ENCODE measurements at regions not wholly inside any gene's neighbourhood (a gene's known extent, or its start where the extent isn't known, plus 50 kb on each side); places are given as distances from the start of the nearest gene placed in this dataset.

- Histone ChIP-seq H3K4me1 (ENCODE audit: control insufficient read depth in 1 of 2, insufficient read depth in 2 of 2, low read length in 2 of 2) (no peaks in the 10 kb centered on the region), H3K79me2 (ENCODE audit: insufficient read depth, low read length) (no peaks in the 10 kb centered on the region), H3K4me2 (ENCODE audit: low read length) (no peak overlapping the region), H2AFZ (ENCODE audit: low read depth, low read length, poor library complexity, severe bottlenecking) (no peak overlapping the region), H3K4me3 (replicated peaks in 1 of 2; ENCODE audit: low read depth in 1 of 2, low read length in 2 of 2) (no peak overlapping the region), H4K20me1 (ENCODE audit: insufficient read depth) (no peaks in the 10 kb centered on the region), H3K9me3 (ENCODE audit: control insufficient read depth in 1 of 2, insufficient read depth in 1 of 2, low read depth in 1 of 2, low read length in 2 of 2) (no peaks in the 10 kb centered on the region), H3K9ac (ENCODE audit: low read length) (no peak overlapping the region), H3K9me2 (ENCODE audit: insufficient read depth) (no peaks in the 10 kb centered on the region), H3K27ac (ENCODE audit: low read depth, low read length) (no peak overlapping the region), H3K27me3 (ENCODE audit: insufficient read depth, low read length) (no peaks in the 10 kb centered on the region; the same call in 1 of the 2 replicates), H3K36me3 (ENCODE audit: control insufficient read depth in 1 of 2, insufficient read depth in 2 of 2, low read length in 2 of 2) (no peaks in the 10 kb centered on the region)
- ChIA-PET RAD21 (ENCODE audit: low non-redundant PET in 1 of 2, low total read pairs in 2 of 2, uncharacterized antibody in 2 of 2, unreplicated experiment in 2 of 2) (no interaction called here), POLR2A (no interaction called here), CTCF (no interaction called here)
- no TSS peak for BruUV-seq (replicated peaks)
- TF ChIP-seq ZBTB33 (IDR thresholded peaks at IDR 0.05; ENCODE audit: extremely low read depth, insufficient replicate concordance, low read length) (no peak), JUND (IDR thresholded peaks at IDR 0.05) (no peak), SIN3A (IDR thresholded peaks at IDR 0.05; ENCODE audit: low read depth) (no peak), ELF1 (IDR thresholded peaks at IDR 0.05; ENCODE audit: borderline replicate concordance, low read depth) (no peak), POLR2AphosphoS5 (IDR thresholded peaks at IDR 0.05; ENCODE audit: low read depth, low read length) (no peak), EZH2 (IDR thresholded peaks at IDR 0.05) (no peak), CBX3 (IDR thresholded peaks at IDR 0.05; ENCODE audit: low read depth) (no peak), EGR1 (IDR thresholded peaks at IDR 0.05; ENCODE audit: low read depth) (no peak)
- TF ChIP-seq, protein P1, sequence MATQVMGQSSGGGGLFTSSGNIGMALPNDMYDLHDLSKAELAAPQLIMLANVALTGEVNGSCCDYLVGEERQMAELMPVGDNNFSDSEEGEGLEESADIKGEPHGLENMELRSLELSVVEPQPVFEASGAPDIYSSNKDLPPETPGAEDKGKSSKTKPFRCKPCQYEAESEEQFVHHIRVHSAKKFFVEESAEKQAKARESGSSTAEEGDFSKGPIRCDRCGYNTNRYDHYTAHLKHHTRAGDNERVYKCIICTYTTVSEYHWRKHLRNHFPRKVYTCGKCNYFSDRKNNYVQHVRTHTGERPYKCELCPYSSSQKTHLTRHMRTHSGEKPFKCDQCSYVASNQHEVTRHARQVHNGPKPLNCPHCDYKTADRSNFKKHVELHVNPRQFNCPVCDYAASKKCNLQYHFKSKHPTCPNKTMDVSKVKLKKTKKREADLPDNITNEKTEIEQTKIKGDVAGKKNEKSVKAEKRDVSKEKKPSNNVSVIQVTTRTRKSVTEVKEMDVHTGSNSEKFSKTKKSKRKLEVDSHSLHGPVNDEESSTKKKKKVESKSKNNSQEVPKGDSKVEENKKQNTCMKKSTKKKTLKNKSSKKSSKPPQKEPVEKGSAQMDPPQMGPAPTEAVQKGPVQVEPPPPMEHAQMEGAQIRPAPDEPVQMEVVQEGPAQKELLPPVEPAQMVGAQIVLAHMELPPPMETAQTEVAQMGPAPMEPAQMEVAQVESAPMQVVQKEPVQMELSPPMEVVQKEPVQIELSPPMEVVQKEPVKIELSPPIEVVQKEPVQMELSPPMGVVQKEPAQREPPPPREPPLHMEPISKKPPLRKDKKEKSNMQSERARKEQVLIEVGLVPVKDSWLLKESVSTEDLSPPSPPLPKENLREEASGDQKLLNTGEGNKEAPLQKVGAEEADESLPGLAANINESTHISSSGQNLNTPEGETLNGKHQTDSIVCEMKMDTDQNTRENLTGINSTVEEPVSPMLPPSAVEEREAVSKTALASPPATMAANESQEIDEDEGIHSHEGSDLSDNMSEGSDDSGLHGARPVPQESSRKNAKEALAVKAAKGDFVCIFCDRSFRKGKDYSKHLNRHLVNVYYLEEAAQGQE (IDR thresholded peaks at IDR 0.05; ENCODE audit: low read depth): no peak
- no peak for ATAC-seq
- intact Hi-C loops (cut with micrococcal nuclease): no loop called here
- DNase-seq (ENCODE audit: low read depth, low spot score): no peak
Measured at GRCh38 chr9:27856748-27857147, 283.5 kb upstream of the C9orf72 start.
